Stimulated activated memory B cell treated with anti-CD40 and anti-IgM and Interleukin-4, amounts not matched to agents 10 μg/mL and 1 μg/mL and 100 μg/mL, for 72 hours (primary cell): ENCODE measurements at regions not wholly inside any gene's neighbourhood (a gene's known extent, or its start where the extent isn't known, plus 50 kb on each side); places are given as distances from the start of the nearest gene placed in this dataset.
A peak's percentile ranks its signal among the peaks of the same experiment; 100 is the strongest.

Experiments
- ATAC-seq: fragments of 150-1000 bp; cut with Tn5 transposase; 2 replicates; pipeline ENCODE4 v1.10.0; 2021
- H3K27ac Mint-ChIP-seq: one replicate; pipeline ENCODE4 v1.8.0; 2022; ENCODE audit warnings: mild to moderate bottlenecking, mixed read lengths
- H3K27me3 Mint-ChIP-seq: one replicate; pipeline ENCODE4 v1.8.0; 2022; ENCODE audit warnings: mixed read lengths
- H3K36me3 Mint-ChIP-seq: one replicate; pipeline ENCODE4 v1.8.0; 2022; ENCODE audit warnings: mixed read lengths
- H3K4me1 Mint-ChIP-seq: one replicate; pipeline ENCODE4 v1.8.0; 2022; ENCODE audit warnings: mixed read lengths
- H3K4me3 Mint-ChIP-seq: one replicate; pipeline ENCODE4 v1.8.0; 2022; ENCODE audit warnings: mild to moderate bottlenecking, moderate library complexity, mixed read lengths
- H3K9me3 Mint-ChIP-seq: one replicate; pipeline ENCODE4 v1.8.0; 2022; ENCODE audit warnings: mixed read lengths

DNA sequence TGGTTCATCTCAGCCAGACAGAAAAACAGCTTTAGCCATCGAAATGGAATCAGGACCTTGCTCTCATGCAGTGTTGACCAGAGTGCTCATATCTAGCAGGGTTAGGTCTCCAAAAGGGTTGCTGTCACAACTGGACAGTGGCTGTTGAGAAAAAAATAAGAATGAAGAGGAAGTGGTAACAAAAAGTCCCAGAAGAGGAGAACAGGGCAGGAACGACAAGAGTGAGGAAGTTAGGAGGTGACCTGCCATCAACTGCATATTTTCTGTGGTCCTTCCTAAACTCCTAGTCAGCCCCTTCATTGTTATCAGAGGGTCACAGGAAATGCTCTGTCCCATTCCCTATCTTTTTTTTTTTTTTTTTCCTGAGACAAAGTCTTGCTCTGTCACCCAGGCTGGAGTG, 188.1 kb upstream of the LINC00305 start:
- Mint-ChIP-seq H3K4me1 (peaks cover 6% of the 10 kb centered on the region), H3K27me3 (no peaks in the 10 kb centered on the region), H3K9me3 (no peaks in the 10 kb centered on the region), H3K36me3 (no peaks in the 10 kb centered on the region), H3K27ac (no peak overlapping the region), H3K4me3 (no peak overlapping the region)
- ATAC-seq, result no peak

DNA sequence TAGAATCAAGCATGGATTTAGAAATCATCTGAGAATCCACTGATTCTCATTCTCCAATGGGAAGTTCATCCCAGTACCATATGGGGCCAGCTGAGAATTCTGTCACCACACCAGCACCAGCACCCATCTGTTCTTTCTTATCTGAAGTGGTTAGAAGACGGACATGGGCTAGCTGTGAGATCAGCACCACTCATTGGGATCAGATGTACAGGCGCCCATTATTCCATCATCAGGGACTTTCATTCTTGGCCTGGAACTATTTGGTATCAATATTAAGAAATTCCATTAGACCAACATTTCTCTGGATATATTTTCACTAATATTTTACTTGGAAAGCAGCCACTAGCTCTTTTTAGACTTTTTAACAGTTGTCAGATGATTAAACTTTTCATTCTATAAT, 185.9 kb upstream of the LINC00305 start:
- Mint-ChIP-seq H3K36me3 (no peaks in the 10 kb centered on the region), H3K9me3 (no peaks in the 10 kb centered on the region), H3K4me1 (peaks cover 6% of the 10 kb centered on the region), H3K27me3 (no peaks in the 10 kb centered on the region), H3K27ac (no peak overlapping the region), H3K4me3 (no peak overlapping the region)
- no peak for ATAC-seq

DNA sequence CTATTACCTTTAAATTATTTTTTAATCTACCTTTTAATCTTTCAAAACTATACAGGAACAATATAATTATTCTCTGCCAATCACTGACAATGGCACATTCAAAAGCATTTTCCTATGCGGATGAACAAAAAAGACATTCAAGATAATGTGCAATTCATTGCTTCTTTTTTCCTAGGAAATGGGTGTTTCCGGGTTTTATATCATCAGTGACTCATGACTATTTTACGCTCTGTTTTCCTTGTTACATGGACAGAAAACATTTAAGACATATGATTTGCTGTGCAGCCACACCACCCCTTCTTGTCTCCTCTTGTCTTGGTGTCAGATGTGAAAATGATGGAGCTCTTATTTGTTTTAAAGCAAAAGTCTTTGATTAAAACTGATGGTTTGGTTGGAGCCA, 184.7 kb upstream of the LINC00305 start:
- H3K9me3 Mint-ChIP-seq, result no peaks in the 10 kb centered on the region
- no peaks in the 10 kb centered on the region for H3K27me3 Mint-ChIP-seq
- no peaks in the 10 kb centered on the region for H3K36me3 Mint-ChIP-seq
- ATAC-seq, result no peak
- H3K27ac Mint-ChIP-seq, result no peak overlapping the region
- H3K4me3 Mint-ChIP-seq, result no peak overlapping the region
- peaks cover 6% of the 10 kb centered on the region for H3K4me1 Mint-ChIP-seq

DNA sequence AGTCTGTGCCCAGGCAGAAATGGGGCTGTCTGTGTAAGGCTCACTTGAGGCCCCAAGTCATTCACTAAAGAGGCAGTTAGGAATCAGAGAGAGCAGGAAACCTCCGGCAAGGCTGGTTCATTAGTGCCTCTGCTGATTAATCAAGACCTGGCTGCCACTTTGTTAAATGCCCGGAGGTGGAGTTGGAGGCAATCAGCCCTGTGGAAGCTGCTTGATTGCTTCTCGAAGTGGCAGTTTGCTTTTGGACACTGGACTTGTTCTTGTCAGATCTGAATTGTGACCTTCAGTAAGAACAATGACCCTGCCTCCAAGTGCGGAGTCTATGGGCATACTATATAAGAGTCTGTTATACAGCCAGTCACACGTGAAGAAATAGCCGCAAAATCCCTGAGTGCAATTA, 183.9 kb upstream of the LINC00305 start:
- ATAC-seq, result no peak
- Mint-ChIP-seq H3K36me3 (no peaks in the 10 kb centered on the region), H3K9me3 (no peaks in the 10 kb centered on the region), H3K4me3 (no peak overlapping the region), H3K27ac (no peak overlapping the region), H3K4me1 (peaks cover 6% of the 10 kb centered on the region), H3K27me3 (no peaks in the 10 kb centered on the region)

DNA sequence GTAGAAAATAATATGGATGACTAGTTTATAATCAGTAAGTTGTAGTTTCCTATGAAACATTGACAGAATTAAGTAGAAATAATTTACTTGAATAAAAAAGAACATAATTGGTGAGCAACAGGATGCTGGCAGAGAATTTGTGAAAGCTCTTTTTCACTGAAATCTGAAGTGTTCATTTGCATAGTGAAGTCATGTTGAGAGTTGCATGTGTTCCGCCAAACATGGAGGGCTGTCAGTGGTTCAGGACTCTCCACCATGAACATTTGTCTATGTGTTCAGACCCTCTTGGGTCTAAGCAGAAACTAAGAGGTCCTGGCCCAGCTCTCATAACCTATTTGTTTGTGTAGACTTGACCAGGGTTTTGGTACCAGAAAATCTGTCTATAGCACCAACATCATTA, 182.5 kb upstream of the LINC00305 start:
- H3K36me3 Mint-ChIP-seq, result no peaks in the 10 kb centered on the region
- H3K9me3 Mint-ChIP-seq, result no peaks in the 10 kb centered on the region
- no peak for ATAC-seq
- H3K4me1 Mint-ChIP-seq, result no peaks in the 10 kb centered on the region
- H3K27ac Mint-ChIP-seq, result no peak overlapping the region
- H3K4me3 Mint-ChIP-seq, result no peak overlapping the region
- no peaks in the 10 kb centered on the region for H3K27me3 Mint-ChIP-seq

DNA sequence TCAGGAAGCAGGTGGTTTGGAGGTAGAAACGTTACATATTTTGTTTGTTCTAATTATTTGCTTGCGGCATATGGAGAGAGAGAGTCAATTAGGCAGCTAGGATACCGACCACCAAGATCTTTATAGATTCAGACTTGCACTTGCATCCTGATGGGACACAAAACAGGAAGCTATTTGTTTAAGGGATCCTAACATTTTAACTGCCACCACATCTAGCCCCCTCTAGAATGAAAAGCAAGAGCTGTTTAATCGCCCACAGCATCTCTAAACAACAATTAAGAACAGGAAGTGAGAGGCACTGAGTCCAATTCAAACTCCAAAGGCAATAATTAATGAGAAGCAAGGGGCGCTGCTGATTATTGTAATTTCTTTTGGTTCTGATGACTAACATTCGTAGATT, 182.0 kb upstream of the LINC00305 start:
- no peaks in the 10 kb centered on the region for H3K36me3 Mint-ChIP-seq
- H3K27ac Mint-ChIP-seq, result no peak overlapping the region
- ATAC-seq, result no peak
- H3K27me3 Mint-ChIP-seq, result no peaks in the 10 kb centered on the region
- H3K9me3 Mint-ChIP-seq, result no peaks in the 10 kb centered on the region
- H3K4me3 Mint-ChIP-seq, result no peak overlapping the region
- H3K4me1 Mint-ChIP-seq, result no peaks in the 10 kb centered on the region

DNA sequence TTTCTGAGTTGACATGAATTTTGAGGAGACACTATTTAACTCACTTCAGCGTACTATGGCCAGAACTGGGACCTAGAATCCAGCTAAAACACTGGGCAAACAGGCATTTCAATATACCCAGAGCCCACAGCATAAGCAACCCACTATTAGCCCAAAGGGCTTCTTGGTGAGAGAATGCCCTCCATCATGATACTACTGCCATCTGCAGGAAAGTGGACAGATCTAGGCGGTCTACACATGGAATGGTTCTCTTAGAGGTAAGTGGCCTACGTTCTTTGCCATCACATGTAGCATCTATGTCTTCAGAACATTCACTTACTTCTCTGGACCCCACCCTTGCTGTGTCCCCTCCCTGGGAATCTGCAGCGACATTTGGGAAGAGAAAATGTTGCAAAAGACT, 181.3 kb upstream of the LINC00305 start:
- H3K36me3 Mint-ChIP-seq, result no peaks in the 10 kb centered on the region
- ATAC-seq, result peak; percentile 50
- no peaks in the 10 kb centered on the region for H3K9me3 Mint-ChIP-seq
- no peaks in the 10 kb centered on the region for H3K4me1 Mint-ChIP-seq
- no peak overlapping the region for H3K27ac Mint-ChIP-seq
- no peak overlapping the region for H3K4me3 Mint-ChIP-seq
- H3K27me3 Mint-ChIP-seq, result no peaks in the 10 kb centered on the region

DNA sequence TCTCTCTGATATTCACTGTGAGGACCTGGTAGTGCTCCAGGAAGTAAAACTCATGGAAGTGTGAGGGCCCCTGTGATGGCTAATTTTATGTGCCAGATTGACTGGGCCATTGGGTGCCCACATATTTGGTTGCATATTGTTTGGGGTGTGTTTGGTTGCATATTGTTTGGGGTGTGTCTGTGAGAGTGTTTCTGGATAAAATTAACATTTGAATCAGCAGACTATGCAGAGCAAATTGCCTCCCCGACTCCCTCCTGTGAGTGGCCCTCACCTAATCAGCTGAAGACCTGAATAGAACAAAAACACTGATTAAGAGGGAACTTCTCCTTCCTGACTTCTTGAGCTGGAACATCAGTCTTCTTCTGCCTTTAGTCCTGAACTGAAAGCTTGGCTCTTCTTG, 173.3 kb upstream of the LINC00305 start:
- H3K27me3 Mint-ChIP-seq, result peaks cover 15% of the 10 kb centered on the region
- H3K27ac Mint-ChIP-seq, result no peak overlapping the region
- H3K9me3 Mint-ChIP-seq, result peaks cover 7% of the 10 kb centered on the region
- H3K4me3 Mint-ChIP-seq, result no peak overlapping the region
- peaks cover 5% of the 10 kb centered on the region for H3K36me3 Mint-ChIP-seq
- peaks cover 15% of the 10 kb centered on the region for H3K4me1 Mint-ChIP-seq
- ATAC-seq, result no peak

DNA sequence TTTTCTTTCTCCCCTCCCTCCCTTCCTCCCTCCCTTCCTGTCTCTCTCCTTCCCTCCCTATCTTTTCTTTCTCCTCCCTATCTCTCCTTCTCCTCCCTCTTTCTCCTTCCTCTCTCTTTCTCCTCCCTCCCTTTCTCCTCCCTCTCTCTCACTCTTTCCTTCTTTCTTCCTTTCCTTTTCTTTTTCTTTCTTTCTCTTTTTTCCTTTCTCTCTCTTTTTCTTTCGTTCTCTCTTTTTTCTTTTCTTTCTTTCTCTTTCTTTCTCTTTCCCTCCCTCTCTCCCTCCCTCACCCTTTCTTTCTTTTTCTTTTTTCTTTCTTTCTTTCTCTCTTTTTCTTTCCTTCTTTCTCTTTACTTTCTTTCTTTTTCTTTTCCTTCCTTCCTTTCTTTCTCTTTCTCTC, 169.7 kb upstream of the LINC00305 start:
- Mint-ChIP-seq H3K4me3 (no peak overlapping the region), H3K4me1 (peaks cover 14% of the 10 kb centered on the region), H3K36me3 (peaks cover 5% of the 10 kb centered on the region), H3K9me3 (peaks cover 16% of the 10 kb centered on the region), H3K27me3 (peaks cover 15% of the 10 kb centered on the region), H3K27ac (no peak overlapping the region)
- no peak for ATAC-seq

DNA sequence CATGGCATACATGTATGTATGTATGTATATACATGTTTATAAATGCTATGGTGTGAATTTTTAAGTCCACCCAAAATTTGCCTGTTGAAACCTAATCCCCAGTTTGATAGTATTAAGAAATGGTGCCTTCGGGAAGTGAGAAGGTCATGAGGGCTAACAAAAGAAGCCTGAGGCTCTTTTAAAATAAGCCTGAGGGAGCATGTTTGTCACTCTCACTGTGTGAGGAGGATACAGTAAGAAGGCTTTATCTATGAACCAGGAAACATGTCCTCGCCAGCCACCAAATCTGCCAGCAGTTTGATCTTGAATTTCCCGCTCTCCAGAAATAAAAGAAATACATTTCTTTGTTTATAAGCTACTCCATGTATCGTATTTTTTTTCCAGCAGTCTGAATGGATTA, 163.0 kb upstream of the LINC00305 start:
- H3K27me3 Mint-ChIP-seq, result no peaks in the 10 kb centered on the region
- no peak for ATAC-seq
- no peaks in the 10 kb centered on the region for H3K36me3 Mint-ChIP-seq
- no peaks in the 10 kb centered on the region for H3K4me1 Mint-ChIP-seq
- H3K9me3 Mint-ChIP-seq, result peaks cover 6% of the 10 kb centered on the region
- H3K27ac Mint-ChIP-seq, result no peak overlapping the region
- no peak overlapping the region for H3K4me3 Mint-ChIP-seq

DNA sequence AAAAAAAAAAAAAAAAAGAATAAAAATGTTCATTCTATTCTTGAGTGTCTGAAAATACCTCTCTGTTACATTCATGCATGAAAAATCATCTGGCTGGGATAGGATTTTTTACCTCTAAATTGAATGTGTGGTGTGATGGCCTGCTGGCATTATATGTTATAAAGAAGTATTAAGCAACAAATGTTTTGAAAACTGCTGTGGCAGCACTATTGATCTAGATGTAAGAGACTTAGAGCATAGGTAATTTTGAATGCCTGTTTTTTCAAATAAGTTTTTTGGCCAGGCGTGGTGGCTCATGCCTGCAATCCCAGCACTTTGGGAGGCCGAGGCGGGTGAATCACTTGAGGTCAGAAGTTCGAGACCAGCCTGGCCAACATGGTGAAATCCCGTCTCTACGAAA, 147.0 kb upstream of the LINC00305 start:
- H3K4me3 Mint-ChIP-seq, result no peak overlapping the region
- no peak overlapping the region for H3K27ac Mint-ChIP-seq
- H3K36me3 Mint-ChIP-seq, result no peaks in the 10 kb centered on the region
- no peak for ATAC-seq
- no peaks in the 10 kb centered on the region for H3K4me1 Mint-ChIP-seq
- H3K9me3 Mint-ChIP-seq, result no peaks in the 10 kb centered on the region
- peaks cover 8% of the 10 kb centered on the region for H3K27me3 Mint-ChIP-seq

DNA sequence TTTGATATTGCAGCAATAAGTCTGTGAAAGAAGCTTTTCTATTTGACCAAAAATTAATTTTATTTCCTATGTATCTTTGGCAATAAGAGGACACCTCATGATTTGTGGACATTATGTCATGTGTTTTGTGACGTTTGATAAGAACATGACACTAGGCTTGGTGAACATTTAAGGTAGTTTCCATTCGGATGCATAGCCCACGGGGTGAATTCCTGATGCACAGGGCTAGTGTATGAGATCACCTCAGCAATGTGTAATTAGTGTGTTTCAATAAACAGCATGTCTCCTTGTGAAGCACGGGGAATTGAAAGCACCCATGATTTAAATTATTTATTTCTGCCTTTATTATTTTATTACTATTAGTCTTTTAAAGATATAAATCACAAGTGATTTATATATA, 146.1 kb upstream of the LINC00305 start:
- Mint-ChIP-seq H3K27ac (no peak overlapping the region), H3K9me3 (no peaks in the 10 kb centered on the region), H3K4me1 (no peaks in the 10 kb centered on the region), H3K27me3 (peaks cover 8% of the 10 kb centered on the region), H3K4me3 (no peak overlapping the region), H3K36me3 (no peaks in the 10 kb centered on the region)
- no peak for ATAC-seq

DNA sequence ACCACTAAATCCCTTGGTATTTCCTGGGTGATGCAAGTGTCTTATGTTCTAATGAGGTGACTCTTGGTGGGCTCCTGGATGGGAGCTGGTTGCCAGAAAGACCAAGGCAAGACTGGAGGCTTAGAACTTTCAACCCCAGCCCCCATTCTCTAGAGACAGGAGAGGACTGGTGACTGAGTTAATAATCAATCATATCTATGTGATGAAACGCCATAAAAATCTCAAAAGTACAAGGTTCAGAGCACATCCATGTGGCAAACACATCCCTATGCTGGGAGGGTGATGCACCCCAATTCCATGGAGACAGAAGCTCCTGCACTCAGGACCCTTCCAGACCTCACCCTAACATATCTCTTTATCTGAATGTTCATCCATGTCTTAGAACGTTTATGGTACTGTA, 139.5 kb upstream of the LINC00305 start:
- Mint-ChIP-seq H3K4me3 (no peak overlapping the region), H3K4me1 (no peaks in the 10 kb centered on the region), H3K9me3 (no peaks in the 10 kb centered on the region), H3K27ac (no peak overlapping the region), H3K36me3 (no peaks in the 10 kb centered on the region), H3K27me3 (peaks cover 8% of the 10 kb centered on the region)
- no peak for ATAC-seq

DNA sequence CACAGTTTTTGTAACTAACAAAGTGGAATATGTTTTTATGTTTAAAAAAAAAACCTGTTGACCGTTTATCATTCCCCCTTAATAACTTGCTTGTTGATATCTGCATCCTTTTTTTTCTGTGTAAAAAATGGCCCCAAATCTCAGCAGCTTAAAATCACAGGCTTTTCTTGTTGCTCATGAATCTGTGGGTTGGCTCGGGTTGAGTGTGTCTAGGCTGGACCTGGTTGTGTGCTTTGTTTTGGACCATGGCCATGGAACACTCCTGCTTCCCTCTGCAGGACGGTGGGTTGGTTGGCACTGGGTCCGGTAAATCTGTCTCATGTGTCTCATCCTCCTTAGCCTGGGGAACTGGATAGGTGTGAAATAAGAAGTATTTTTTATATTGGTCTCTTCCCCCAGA, 139.0 kb upstream of the LINC00305 start:
- Mint-ChIP-seq H3K9me3 (no peaks in the 10 kb centered on the region), H3K4me1 (no peaks in the 10 kb centered on the region), H3K4me3 (no peak overlapping the region), H3K27ac (no peak overlapping the region), H3K36me3 (no peaks in the 10 kb centered on the region), H3K27me3 (peaks cover 8% of the 10 kb centered on the region)
- no peak for ATAC-seq

DNA sequence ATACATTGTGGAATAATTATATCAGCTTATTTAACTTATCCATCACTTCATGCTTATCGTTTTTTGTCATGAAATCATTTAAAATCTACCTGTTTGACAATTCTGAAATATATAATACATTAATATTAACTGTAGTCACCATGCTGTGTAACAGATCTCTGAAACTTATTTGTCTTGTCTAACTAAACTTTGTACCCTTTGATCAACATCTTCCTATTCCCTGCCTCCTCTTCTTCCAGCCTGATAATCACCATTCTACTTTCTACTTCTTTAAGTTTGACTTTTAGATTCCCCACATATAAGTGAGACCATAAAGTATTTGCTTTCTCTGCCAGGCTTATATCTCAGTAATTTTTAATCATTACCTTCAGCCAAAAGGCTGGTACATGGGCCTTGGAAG, 134.2 kb upstream of the LINC00305 start:
- Mint-ChIP-seq H3K36me3 (no peaks in the 10 kb centered on the region), H3K4me1 (no peaks in the 10 kb centered on the region), H3K4me3 (no peak overlapping the region), H3K27ac (no peak overlapping the region), H3K27me3 (no peaks in the 10 kb centered on the region), H3K9me3 (peaks cover 11% of the 10 kb centered on the region)
- ATAC-seq, result no peak

DNA sequence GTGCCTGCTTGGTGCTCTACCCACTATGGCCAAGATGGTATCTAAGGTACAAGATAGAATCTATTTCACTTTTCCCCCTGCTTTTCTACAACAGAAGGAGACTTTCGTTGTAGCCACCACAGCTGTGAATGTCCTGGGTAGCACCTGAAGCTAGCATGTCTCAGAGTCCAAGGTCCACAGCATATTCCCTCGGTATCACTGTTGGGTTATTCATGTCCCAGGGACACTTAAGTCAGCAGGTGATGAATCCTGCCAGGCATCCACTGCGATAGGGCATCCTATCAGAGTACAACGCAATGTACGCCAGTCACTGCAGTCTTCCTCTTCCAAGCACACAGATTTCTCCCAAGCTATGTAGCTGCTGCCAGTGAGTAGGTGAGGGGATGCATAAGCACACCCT, 129.1 kb upstream of the LINC00305 start:
- Mint-ChIP-seq H3K27ac (no peak overlapping the region), H3K9me3 (peaks cover 11% of the 10 kb centered on the region), H3K4me3 (no peak overlapping the region), H3K36me3 (no peaks in the 10 kb centered on the region), H3K4me1 (no peaks in the 10 kb centered on the region), H3K27me3 (no peaks in the 10 kb centered on the region)
- ATAC-seq, result no peak

DNA sequence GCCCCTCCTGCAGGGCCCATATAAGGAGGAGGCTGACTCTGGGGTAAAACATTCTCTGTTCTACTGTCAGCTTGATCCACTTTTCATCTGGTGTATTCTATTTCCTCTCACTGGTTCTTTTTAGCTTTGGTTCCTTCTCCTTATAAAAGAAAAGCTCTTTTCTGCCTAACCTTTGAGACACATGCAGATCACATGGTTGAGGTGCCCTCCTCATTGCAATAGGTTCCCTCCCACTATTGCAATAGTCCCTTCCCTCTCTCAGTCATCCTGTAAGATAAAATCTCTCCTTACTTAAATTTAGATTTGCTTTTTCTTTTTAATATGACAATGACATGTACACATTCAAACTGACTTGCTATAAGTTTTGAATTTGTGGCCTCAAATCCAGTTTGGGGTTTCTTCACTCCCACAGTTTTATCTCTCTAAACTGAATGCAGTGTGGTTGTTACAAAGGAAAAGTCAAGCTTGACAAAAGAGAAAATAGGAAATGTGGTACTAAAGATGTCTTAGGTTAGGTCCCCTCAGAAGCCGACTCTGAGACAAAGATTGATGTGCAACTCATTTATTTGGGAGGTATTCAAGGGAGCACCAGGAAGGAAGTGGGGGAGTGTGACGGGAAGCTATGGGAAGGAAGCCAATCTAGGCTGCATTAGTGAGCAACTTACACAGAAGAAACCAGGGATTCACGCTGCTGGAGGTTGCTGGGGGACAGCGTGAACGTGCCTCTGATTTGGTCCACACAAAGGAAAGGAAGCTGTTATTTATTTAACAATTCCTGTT, 127.6 kb upstream of the LINC00305 start:
- ATAC-seq, result no peak
- Mint-ChIP-seq H3K4me3 (no peak overlapping the region), H3K27ac (no peak overlapping the region), H3K9me3 (peaks cover 5% of the 10 kb centered on the region), H3K4me1 (no peaks in the 10 kb centered on the region), H3K27me3 (no peaks in the 10 kb centered on the region), H3K36me3 (no peaks in the 10 kb centered on the region)
